NCI-H82 treated with DMSO at 0.1 percent for 48 hours (cell line): ENCODE measurements at regions not wholly inside any gene's neighbourhood (a gene's known extent, or its start where the extent isn't known, plus 50 kb on each side); places are given as distances from the start of the nearest gene placed in this dataset.
"Not testable (repeated sequence)": the region's sequence is repeated elsewhere in the genome, so short reads cannot be mapped to it uniquely, and the experiment has no call there.

Source experiments
- DNase-seq: peaks from one replicate; lab custom pipeline; 2025; ENCODE audit not compliant: unreplicated experiment; lab: John Stamatoyannopoulos, UW

- DNase-seq = no peak
These were observed 129.3 kb upstream of the FGF3 start for GRCh38 chr11:69948256-69949141.

GRCh38 chr11:69949327-69949726 lies 128.8 kb upstream of the ANO1 start:
- DNase-seq = no peak

- no peak for DNase-seq
These were observed 128.0 kb upstream of the ANO1 start for GRCh38 chr11:69950120-69950519.

- DNase-seq = no peak
These were observed 127.5 kb upstream of the ANO1 start for GRCh38 chr11:69950621-69951020.

GRCh38 chr11:69951821-69952220 lies 126.3 kb upstream of the ANO1 start:
- DNase-seq = no peak

GRCh38 chr11:69952229-69952975 lies 125.7 kb upstream of the ANO1 start:
- not testable (repeated sequence) for DNase-seq

GRCh38 chr11:69953356-69953755 lies 124.8 kb upstream of the ANO1 start:
- no peak for DNase-seq

GRCh38 chr11:69954756-69955155 lies 123.4 kb upstream of the ANO1 start:
- DNase-seq = no peak

GRCh38 chr11:69956669-69957190 lies 121.4 kb upstream of the ANO1 start:
- no peak for DNase-seq

- DNase-seq = no peak
These were observed 120.3 kb upstream of the ANO1 start for GRCh38 chr11:69957849-69958248.

GRCh38 chr11:69958308-69958707 lies 119.8 kb upstream of the ANO1 start:
- no peak for DNase-seq

GRCh38 chr11:69959461-69959860 lies 118.7 kb upstream of the ANO1 start:
- no peak for DNase-seq

GRCh38 chr11:69961738-69962137 lies 116.4 kb upstream of the ANO1 start:
- no peak for DNase-seq

- DNase-seq = no peak
These were observed 116.0 kb upstream of the ANO1 start for GRCh38 chr11:69962152-69962551.

GRCh38 chr11:69963533-69964246 lies 114.4 kb upstream of the ANO1 start:
- DNase-seq = no peak

GRCh38 chr11:69964247-69964643 lies 113.9 kb upstream of the ANO1 start:
- no peak for DNase-seq

- DNase-seq = no peak
These were observed 112.1 kb upstream of the ANO1 start for GRCh38 chr11:69965821-69966582.

GRCh38 chr11:69966583-69966835 lies 111.6 kb upstream of the ANO1 start:
- DNase-seq = no peak

- no peak for DNase-seq
These were observed 111.1 kb upstream of the ANO1 start for GRCh38 chr11:69966910-69967483.

- DNase-seq = no peak
These were observed 110.6 kb upstream of the ANO1 start for GRCh38 chr11:69967484-69967883.
